Sigmoid colon (tissue), 3 donors: ENCODE measurements at regions not wholly inside any gene's neighbourhood (a gene's known extent, or its start where the extent isn't known, plus 50 kb on each side); places are given as distances from the start of the nearest gene placed in this dataset.

Source experiments
- POLR2A ChIP-seq, 2 donors: fragments of 450-650 bp; IDR thresholded peaks; one replicate each; pipeline ENCODE4 v1.6.1; 2016; ENCODE audit warnings: antibody characterized with exemption in 2 of 2, mild to moderate bottlenecking in 2 of 2, moderate library complexity in 2 of 2
- TF ChIP-seq, protein P1 (sequence below), 4 experiments: fragments of 450-650 bp in 3 of 4; fragments of 200-600 bp in 1 of 4; IDR thresholded peaks; one replicate each; pipeline ENCODE4 v1.5.1; 2016 to 2019; ENCODE audit warnings: antibody characterized with exemption in 4 of 4, mild to moderate bottlenecking in 3 of 4, moderate library complexity in 2 of 4

GRCh38 chr2:188664951-188665595, 309.1 kb upstream of the COL3A1 start:
- TF ChIP-seq, protein P1, sequence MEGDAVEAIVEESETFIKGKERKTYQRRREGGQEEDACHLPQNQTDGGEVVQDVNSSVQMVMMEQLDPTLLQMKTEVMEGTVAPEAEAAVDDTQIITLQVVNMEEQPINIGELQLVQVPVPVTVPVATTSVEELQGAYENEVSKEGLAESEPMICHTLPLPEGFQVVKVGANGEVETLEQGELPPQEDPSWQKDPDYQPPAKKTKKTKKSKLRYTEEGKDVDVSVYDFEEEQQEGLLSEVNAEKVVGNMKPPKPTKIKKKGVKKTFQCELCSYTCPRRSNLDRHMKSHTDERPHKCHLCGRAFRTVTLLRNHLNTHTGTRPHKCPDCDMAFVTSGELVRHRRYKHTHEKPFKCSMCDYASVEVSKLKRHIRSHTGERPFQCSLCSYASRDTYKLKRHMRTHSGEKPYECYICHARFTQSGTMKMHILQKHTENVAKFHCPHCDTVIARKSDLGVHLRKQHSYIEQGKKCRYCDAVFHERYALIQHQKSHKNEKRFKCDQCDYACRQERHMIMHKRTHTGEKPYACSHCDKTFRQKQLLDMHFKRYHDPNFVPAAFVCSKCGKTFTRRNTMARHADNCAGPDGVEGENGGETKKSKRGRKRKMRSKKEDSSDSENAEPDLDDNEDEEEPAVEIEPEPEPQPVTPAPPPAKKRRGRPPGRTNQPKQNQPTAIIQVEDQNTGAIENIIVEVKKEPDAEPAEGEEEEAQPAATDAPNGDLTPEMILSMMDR (IDR thresholded peaks at IDR 0.05), result no peak
- no peak for TF ChIP-seq POLR2A (IDR thresholded peaks at IDR 0.05)
